WERI-Rb-1 (cell line): ENCODE measurements at regions not wholly inside any gene's neighbourhood (a gene's known extent, or its start where the extent isn't known, plus 50 kb on each side); places are given as distances from the start of the nearest gene placed in this dataset.
A peak's percentile ranks its signal among the peaks of the same experiment; 100 is the strongest.

Experiments
- DNase-seq: peaks from one replicate; pipeline ENCODE4 v3.0.0-alpha.2; 2020
- H3K27ac ChIP-seq: fragments of 250-450 bp; sonication (Bioruptor Pico); 2 replicates; pipeline ENCODE4 v1.5.1; 2020; ENCODE audit warnings: mild to moderate bottlenecking, moderate library complexity
- H3K27me3 ChIP-seq: fragments of 250-450 bp; sonication (Bioruptor Pico); 2 replicates; pipeline ENCODE4 v1.5.1; 2021; ENCODE audit warnings: mild to moderate bottlenecking, low read depth, moderate library complexity; ENCODE audit not compliant: insufficient read depth, severe bottlenecking
- H3K36me3 ChIP-seq: fragments of 250-450 bp; sonication (Bioruptor Pico); 2 replicates; pipeline ENCODE4 v1.5.1; 2020; ENCODE audit warnings: mild to moderate bottlenecking, moderate library complexity
- H3K4me3 ChIP-seq: 2 replicates; pipeline ENCODE4 v1.5.1; 2011; ENCODE audit warnings: low read depth, mild to moderate bottlenecking, control low read depth, low read length
- H3K9me3 ChIP-seq: fragments of 250-450 bp; sonication (Bioruptor Pico); 2 replicates; pipeline ENCODE4 v1.5.1; 2021; ENCODE audit warnings: mild to moderate bottlenecking, moderate library complexity; ENCODE audit not compliant: severe bottlenecking
- CTCF ChIP-seq: IDR thresholded peaks from 2 replicates; pipeline ENCODE4 v1.5.1; 2011; ENCODE audit warnings: low read depth, mild to moderate bottlenecking, control low read depth, inconsistent platforms, low read length

GRCh38 chr1:98417820-98418219, 243.7 kb upstream of the SNX7 start:
- no peak for DNase-seq
- TF ChIP-seq CTCF: no peak
- no peak overlapping the region for H3K27ac ChIP-seq

GRCh38 chr1:98410082-98410481, 251.4 kb upstream of the SNX7 start:
- no peak overlapping the region for H3K4me3 ChIP-seq
- H3K27ac ChIP-seq: no peak overlapping the region
- TF ChIP-seq CTCF: no peak
- no peaks in the 10 kb centered on the region for H3K27me3 ChIP-seq
- no peaks in the 10 kb centered on the region for H3K36me3 ChIP-seq
- no peaks in the 10 kb centered on the region for H3K9me3 ChIP-seq
- no peak for DNase-seq

More at GRCh38 chr1:98417820-98418219, 243.7 kb upstream of the SNX7 start:
- no peak overlapping the region for H3K4me3 ChIP-seq
- H3K36me3 ChIP-seq: no peaks in the 10 kb centered on the region
- H3K9me3 ChIP-seq: no peaks in the 10 kb centered on the region
- no peaks in the 10 kb centered on the region for H3K27me3 ChIP-seq

- no peak for TF ChIP-seq CTCF
- DNase-seq: no peak
- Histone ChIP-seq H3K27me3 (no peaks in the 10 kb centered on the region), H3K36me3 (no peaks in the 10 kb centered on the region), H3K9me3 (no peaks in the 10 kb centered on the region), H3K27ac (peak overlapping the region; percentile 38), H3K4me3 (no peak overlapping the region)
These were observed 255.0 kb upstream of the SNX7 start for GRCh38 chr1:98406352-98407088.

- no peak for TF ChIP-seq CTCF
- H3K9me3 ChIP-seq: no peaks in the 10 kb centered on the region
- DNase-seq: no peak
- H3K4me3 ChIP-seq: no peak overlapping the region
- H3K27me3 ChIP-seq: no peaks in the 10 kb centered on the region
- no peaks in the 10 kb centered on the region for H3K36me3 ChIP-seq
- H3K27ac ChIP-seq: peak overlapping the region; percentile 34
These were observed 255.9 kb upstream of the SNX7 start for GRCh38 chr1:98405581-98406074.

- H3K27me3 ChIP-seq: no peaks in the 10 kb centered on the region
- no peak for TF ChIP-seq CTCF
- peak overlapping the region; percentile 25 for H3K4me3 ChIP-seq
- no peak for DNase-seq
- H3K27ac ChIP-seq: peak overlapping the region; percentile 32
- no peaks in the 10 kb centered on the region for H3K9me3 ChIP-seq
- no peaks in the 10 kb centered on the region for H3K36me3 ChIP-seq
These were observed 256.7 kb upstream of the SNX7 start for GRCh38 chr1:98404866-98405265.
